ENCODE measurements at regions not wholly inside any gene's neighbourhood (a gene's known extent, or its start where the extent isn't known, plus 50 kb on each side); places are given as distances from the start of the nearest gene placed in this dataset.

GRCh38 chr2:167548396-167548795 lies 660.1 kb downstream of the XIRP2 start:
- DNase-seq (no peak), ATAC-seq (ENCODE audit: insufficient read depth, low FRiP score) (no peak)
- no peak overlapping the region for H3K4me3 ChIP-seq
- H3K27ac ChIP-seq (ENCODE audit: low read depth in 1 of 2, low read length in 1 of 2) = no peak overlapping the region
- H3K4me1 ChIP-seq (ENCODE audit: control insufficient read depth in 5 of 5, insufficient read depth in 5 of 5, low read length in 5 of 5) = peaks cover 0 to 4% (median 0%) of the 10 kb centered on the region in 5 donors
- no peaks in the 10 kb centered on the region for H3K36me3 ChIP-seq (ENCODE audit: control insufficient read depth in 4 of 4, insufficient read depth in 4 of 4, low read length in 4 of 4)
- 76 to 86% methylated on average over 2 of the region's 2 CpGs for WGBS, 2 donors
- H3K9ac ChIP-seq (ENCODE audit: insufficient read depth in 1 of 2, low read length in 2 of 2) = no peak overlapping the region
- no peak for TF ChIP-seq CTCF (IDR thresholded peaks at IDR 0.05; ENCODE audit: control extremely low read depth, extremely low read depth)
- H3K27me3 ChIP-seq (ENCODE audit: control insufficient read depth in 3 of 3, insufficient read depth in 3 of 3, low read length in 2 of 3) = no peaks in the 10 kb centered on the region
- peaks cover 0 to 2% (median 0%) of the 10 kb centered on the region in 4 donors for H3K9me3 ChIP-seq (ENCODE audit: control insufficient read depth in 4 of 4, insufficient read depth in 3 of 4, low read length in 3 of 4)

DNA sequence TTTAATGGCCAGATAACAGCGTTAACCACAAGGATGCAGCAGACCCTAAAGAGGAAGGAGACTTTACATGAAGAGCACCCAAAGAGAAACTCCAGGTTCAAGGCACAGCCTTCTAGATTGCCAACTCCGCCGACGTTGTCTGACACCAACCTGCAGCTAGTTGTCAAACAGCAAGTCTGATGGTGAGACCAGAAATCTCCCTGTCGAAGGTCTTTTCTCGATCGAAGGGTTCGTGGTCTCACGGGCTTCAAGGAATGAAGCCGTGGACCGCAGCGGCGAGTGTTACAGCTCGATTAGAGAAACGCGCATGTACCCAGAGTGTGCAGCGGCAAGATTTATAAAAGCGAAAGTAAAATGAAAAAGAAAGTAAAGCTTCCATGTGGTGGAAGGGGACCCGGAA lies 656.3 kb downstream of the XIRP2 start:
- ATAC-seq (ENCODE audit: insufficient read depth, low FRiP score) (no peak), DNase-seq (no peak)
- H3K36me3 ChIP-seq (ENCODE audit: control insufficient read depth in 4 of 4, insufficient read depth in 4 of 4, low read length in 4 of 4) = no peaks in the 10 kb centered on the region
- no peaks in the 10 kb centered on the region for H3K27me3 ChIP-seq (ENCODE audit: control insufficient read depth in 3 of 3, insufficient read depth in 3 of 3, low read length in 2 of 3)
- no peaks in the 10 kb centered on the region for H3K4me1 ChIP-seq (ENCODE audit: control insufficient read depth in 5 of 5, insufficient read depth in 5 of 5, low read length in 5 of 5)
- H3K9ac ChIP-seq (ENCODE audit: insufficient read depth in 1 of 2, low read length in 2 of 2) = no peak overlapping the region
- no peak overlapping the region for H3K4me3 ChIP-seq
- no peak for TF ChIP-seq CTCF (IDR thresholded peaks at IDR 0.05; ENCODE audit: control extremely low read depth, extremely low read depth)
- 97 to 98% methylated on average over 19 of the region's 19 CpGs for WGBS, 2 donors
- H3K27ac ChIP-seq (ENCODE audit: low read depth in 1 of 2, low read length in 1 of 2) = no peak overlapping the region
- peaks cover 0 to 2% (median 0%) of the 10 kb centered on the region in 4 donors for H3K9me3 ChIP-seq (ENCODE audit: control insufficient read depth in 4 of 4, insufficient read depth in 3 of 4, low read length in 3 of 4)

- DNase-seq (no peak), ATAC-seq (ENCODE audit: insufficient read depth, low FRiP score) (no peak)
- H3K9ac ChIP-seq (ENCODE audit: insufficient read depth in 1 of 2, low read length in 2 of 2) = no peak overlapping the region
- peaks cover 0 to 2% (median 0%) of the 10 kb centered on the region in 4 donors for H3K9me3 ChIP-seq (ENCODE audit: control insufficient read depth in 4 of 4, insufficient read depth in 3 of 4, low read length in 3 of 4)
- no peak for TF ChIP-seq CTCF (IDR thresholded peaks at IDR 0.05; ENCODE audit: control extremely low read depth, extremely low read depth)
- 92 to 98% methylated on average over 4 of the region's 4 CpGs for WGBS, 2 donors
- H3K4me3 ChIP-seq = no peak overlapping the region
- H3K27me3 ChIP-seq (ENCODE audit: control insufficient read depth in 3 of 3, insufficient read depth in 3 of 3, low read length in 2 of 3) = no peaks in the 10 kb centered on the region
- H3K4me1 ChIP-seq (ENCODE audit: control insufficient read depth in 5 of 5, insufficient read depth in 5 of 5, low read length in 5 of 5) = no peaks in the 10 kb centered on the region
- no peaks in the 10 kb centered on the region for H3K36me3 ChIP-seq (ENCODE audit: control insufficient read depth in 4 of 4, insufficient read depth in 4 of 4, low read length in 4 of 4)
- no peak overlapping the region for H3K27ac ChIP-seq (ENCODE audit: low read depth in 1 of 2, low read length in 1 of 2)
Observed at GRCh38 chr2:167543721-167544120, 655.4 kb downstream of the XIRP2 start.

- Histone ChIP-seq H3K27ac (ENCODE audit: low read depth in 1 of 2, low read length in 1 of 2) (no peak overlapping the region), H3K4me3 (no peak overlapping the region), H3K36me3 (ENCODE audit: control insufficient read depth in 4 of 4, insufficient read depth in 4 of 4, low read length in 4 of 4) (no peaks in the 10 kb centered on the region), H3K4me1 (ENCODE audit: control insufficient read depth in 5 of 5, insufficient read depth in 5 of 5, low read length in 5 of 5) (no peaks in the 10 kb centered on the region), H3K27me3 (ENCODE audit: control insufficient read depth in 3 of 3, insufficient read depth in 3 of 3, low read length in 2 of 3) (no peaks in the 10 kb centered on the region), H3K9ac (ENCODE audit: insufficient read depth in 1 of 2, low read length in 2 of 2) (no peak overlapping the region), H3K9me3 (ENCODE audit: control insufficient read depth in 4 of 4, insufficient read depth in 3 of 4, low read length in 3 of 4) (no peaks in the 10 kb centered on the region)
- ATAC-seq (ENCODE audit: insufficient read depth, low FRiP score) (no peak), DNase-seq (no peak)
- TF ChIP-seq CTCF (IDR thresholded peaks at IDR 0.05; ENCODE audit: control extremely low read depth, extremely low read depth) = no peak
- 85 to 88% methylated on average over 4 of the region's 4 CpGs for WGBS, 2 donors
Observed at GRCh38 chr2:167537743-167538142, 649.5 kb downstream of the XIRP2 start.
